Thoracic aorta (tissue), 2 donors: ENCODE measurements at regions not wholly inside any gene's neighbourhood (a gene's known extent, or its start where the extent isn't known, plus 50 kb on each side); places are given as distances from the start of the nearest gene placed in this dataset.

ENCODE experiments used
- ATAC-seq: fragments of 150-250 bp; one replicate; pipeline ENCODE4 v1.8.0; 2017; ENCODE audit warnings: low read depth; ENCODE audit not compliant: insufficient number of reproducible peaks, low FRiP score
- DNase-seq: peaks from one replicate; pipeline ENCODE4 v3.0.0-alpha.2; 2020; ENCODE audit warnings: low spot score
- H3K27ac ChIP-seq, 2 donors: fragments of 200-600 bp; sonication (generic); 1 replicate in 1 of 2; 2 replicates in 1 of 2; pipeline ENCODE4 v1.5.1; 2016; ENCODE audit warnings: mild to moderate bottlenecking in 2 of 2, moderate library complexity in 2 of 2
- H3K27me3 ChIP-seq: fragments of 200-600 bp; sonication (generic); replicated peaks from 2 replicates; pipeline ENCODE4 v1.6.0; 2016; ENCODE audit warnings: mild to moderate bottlenecking; ENCODE audit not compliant: insufficient read depth
- H3K36me3 ChIP-seq: fragments of 200-600 bp; sonication (generic); one replicate; pipeline ENCODE4 v1.5.1; 2016
- H3K4me1 ChIP-seq, 2 donors: fragments of 200-600 bp; sonication (generic); 1 replicate in 1 of 2; 2 replicates in 1 of 2; pipeline versions ENCODE4 v1.5.1 to v1.6.0; 2016; ENCODE audit warnings: low read depth in 2 of 2, mild to moderate bottlenecking in 1 of 2; ENCODE audit not compliant: control insufficient read depth in 1 of 2
- H3K4me3 ChIP-seq: fragments of 200-600 bp; sonication (generic); 2 replicates; pipeline ENCODE4 v1.5.1; 2016; ENCODE audit warnings: mild to moderate bottlenecking
- H3K9me3 ChIP-seq: fragments of 200-600 bp; sonication (generic); 2 replicates; pipeline ENCODE4 v1.5.1; 2016
- TF ChIP-seq, protein P1 (sequence below): fragments of 200-600 bp; sonication (generic); IDR thresholded peaks from one replicate; pipeline ENCODE4 v1.5.1; 2019; ENCODE audit warnings: antibody characterized with exemption

DNA sequence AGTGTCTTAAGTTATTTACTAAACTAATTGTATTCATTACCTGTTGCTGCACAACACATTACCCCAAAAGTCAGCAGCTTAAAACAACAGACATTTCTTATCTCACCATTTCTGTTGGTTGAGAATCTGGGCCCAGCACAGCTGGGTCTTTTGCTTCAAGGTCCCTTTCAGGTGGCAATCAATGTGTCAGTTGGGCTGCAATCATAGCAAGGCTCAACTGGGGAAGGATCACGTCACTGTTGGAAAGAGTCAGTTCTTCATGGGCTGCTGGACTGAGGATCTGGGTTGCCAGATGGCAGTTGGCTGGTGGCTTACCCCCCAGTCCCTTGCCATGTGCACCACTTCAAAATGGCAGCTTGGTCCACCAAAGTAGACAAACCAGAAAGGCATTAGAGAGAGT, 261.2 kb downstream of the SUCLG1 start:
- Histone ChIP-seq H3K9me3 (no peaks in the 10 kb centered on the region), H3K36me3 (no peaks in the 10 kb centered on the region), H3K4me1 (no peaks in the 10 kb centered on the region), H3K27me3 (no peaks in the 10 kb centered on the region), H3K27ac (no peak overlapping the region), H3K4me3 (no peak overlapping the region)
- DNase-seq, result no peak
- TF ChIP-seq, protein P1, sequence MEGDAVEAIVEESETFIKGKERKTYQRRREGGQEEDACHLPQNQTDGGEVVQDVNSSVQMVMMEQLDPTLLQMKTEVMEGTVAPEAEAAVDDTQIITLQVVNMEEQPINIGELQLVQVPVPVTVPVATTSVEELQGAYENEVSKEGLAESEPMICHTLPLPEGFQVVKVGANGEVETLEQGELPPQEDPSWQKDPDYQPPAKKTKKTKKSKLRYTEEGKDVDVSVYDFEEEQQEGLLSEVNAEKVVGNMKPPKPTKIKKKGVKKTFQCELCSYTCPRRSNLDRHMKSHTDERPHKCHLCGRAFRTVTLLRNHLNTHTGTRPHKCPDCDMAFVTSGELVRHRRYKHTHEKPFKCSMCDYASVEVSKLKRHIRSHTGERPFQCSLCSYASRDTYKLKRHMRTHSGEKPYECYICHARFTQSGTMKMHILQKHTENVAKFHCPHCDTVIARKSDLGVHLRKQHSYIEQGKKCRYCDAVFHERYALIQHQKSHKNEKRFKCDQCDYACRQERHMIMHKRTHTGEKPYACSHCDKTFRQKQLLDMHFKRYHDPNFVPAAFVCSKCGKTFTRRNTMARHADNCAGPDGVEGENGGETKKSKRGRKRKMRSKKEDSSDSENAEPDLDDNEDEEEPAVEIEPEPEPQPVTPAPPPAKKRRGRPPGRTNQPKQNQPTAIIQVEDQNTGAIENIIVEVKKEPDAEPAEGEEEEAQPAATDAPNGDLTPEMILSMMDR, result no peak
- ATAC-seq, result no peak

GRCh38 chr2:84194949-84195644, 264.0 kb downstream of the SUCLG1 start:
- TF ChIP-seq, protein P1, result no peak

DNA sequence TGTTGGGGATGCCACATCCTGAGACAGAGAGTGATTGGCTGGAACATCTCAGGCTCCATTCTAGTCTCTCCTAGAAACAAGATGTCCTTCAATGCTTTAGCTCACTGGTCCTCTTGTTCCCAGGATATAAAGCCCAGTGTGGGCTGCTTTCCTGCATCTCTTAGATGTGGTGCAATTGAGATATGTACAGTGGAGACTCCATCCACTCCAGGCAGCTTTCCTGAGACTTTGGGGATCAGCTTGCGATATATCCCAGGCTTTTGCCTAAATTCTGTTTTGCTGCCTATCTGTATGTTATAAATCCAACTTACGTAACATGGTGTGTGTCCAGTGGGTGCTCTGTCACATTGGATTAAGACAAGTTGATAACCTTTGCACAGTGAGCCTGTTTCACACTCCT, 264.9 kb downstream of the SUCLG1 start:
- no peak for ATAC-seq
- H3K9me3 ChIP-seq, result no peaks in the 10 kb centered on the region
- TF ChIP-seq, protein P1, result no peak

More at GRCh38 chr2:84194949-84195644, 264.0 kb downstream of the SUCLG1 start:
- no peak overlapping the region for H3K27ac ChIP-seq
- H3K9me3 ChIP-seq, result no peaks in the 10 kb centered on the region
- no peaks in the 10 kb centered on the region for H3K36me3 ChIP-seq
- no peak overlapping the region for H3K4me3 ChIP-seq
- ATAC-seq, result no peak
- H3K4me1 ChIP-seq, result no peaks in the 10 kb centered on the region
- DNase-seq, result no peak
- H3K27me3 ChIP-seq, result no peaks in the 10 kb centered on the region

DNA sequence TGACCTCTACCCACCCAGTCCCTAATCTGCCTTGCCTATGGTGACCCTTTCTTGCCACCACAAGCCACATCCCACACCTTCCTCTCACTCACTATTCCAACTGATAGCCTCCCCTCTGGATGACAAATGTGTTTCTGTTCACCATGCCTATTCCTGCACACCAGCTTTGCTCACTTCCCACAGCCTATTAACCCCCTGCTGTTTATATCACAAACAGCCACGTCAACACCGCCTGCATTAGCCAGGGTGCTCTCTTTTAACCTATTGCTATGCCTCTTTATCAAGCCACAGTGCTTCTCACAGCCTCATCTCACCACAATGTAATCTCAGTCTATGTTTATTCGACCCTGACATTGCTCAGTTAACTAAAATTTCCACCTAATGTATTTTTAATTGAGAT, 271.8 kb downstream of the SUCLG1 start:
- ATAC-seq, result no peak

More for the DNA sequence above, 264.9 kb downstream of the SUCLG1 start:
- no peaks in the 10 kb centered on the region for H3K36me3 ChIP-seq
- no peak for DNase-seq
- no peak overlapping the region for H3K4me3 ChIP-seq
- H3K4me1 ChIP-seq, result no peaks in the 10 kb centered on the region
- H3K27ac ChIP-seq, result no peak overlapping the region
- H3K27me3 ChIP-seq, result no peaks in the 10 kb centered on the region

GRCh38 chr2:84181927-84182326, 277.2 kb downstream of the SUCLG1 start:
- Histone ChIP-seq H3K27ac (no peak overlapping the region), H3K9me3 (no peaks in the 10 kb centered on the region), H3K4me3 (no peak overlapping the region), H3K4me1 (no peaks in the 10 kb centered on the region), H3K36me3 (no peaks in the 10 kb centered on the region), H3K27me3 (no peaks in the 10 kb centered on the region)
- TF ChIP-seq, protein P1, result no peak
- ATAC-seq, result no peak
- no peak for DNase-seq

More for the DNA sequence above, 271.8 kb downstream of the SUCLG1 start:
- no peak for DNase-seq
- TF ChIP-seq, protein P1, result no peak
- Histone ChIP-seq H3K36me3 (no peaks in the 10 kb centered on the region), H3K4me3 (no peak overlapping the region), H3K4me1 (no peaks in the 10 kb centered on the region), H3K27me3 (no peaks in the 10 kb centered on the region), H3K27ac (no peak overlapping the region), H3K9me3 (no peaks in the 10 kb centered on the region)
